Endothelial cell of umbilical vein (primary cell): ENCODE measurements at regions not wholly inside any gene's neighbourhood (a gene's known extent, or its start where the extent isn't known, plus 50 kb on each side); places are given as distances from the start of the nearest gene placed in this dataset.

Experiments used
- BruUV-seq: library from RNA; stranded (reverse); fragments of 400-500 nt; replicated peaks from 2 replicates; lab custom pipeline; 2021; lab: Mats Ljungman, UMichigan
- CTCF ChIA-PET: fragments of 300-600, 350-600 bp; sonication (Branson Sonifier 250); formaldehyde crosslinking; loops from one replicate; lab custom pipeline; 2021; ENCODE audit warnings: antibody characterized with exemption, inconsistent platforms; lab: Charles Lee
- POLR2A ChIA-PET: fragments of 300-600, 350-600 bp; sonication (Branson Sonifier 250); formaldehyde crosslinking; loops from one replicate; lab custom pipeline; 2021; ENCODE audit warnings: antibody characterized with exemption, inconsistent platforms; lab: Charles Lee
- DNase-seq: peaks from one replicate; pipeline ENCODE4 v3.0.0-alpha.2; 2011; ENCODE audit warnings: low read depth, low spot score
- FAIRE-seq: peaks from 2 replicates; lab custom pipeline; 2011; peaks lifted over from hg19 to GRCh38; lab: Jason Lieb, UNC
- H2AFZ ChIP-seq: 2 replicates; pipeline ENCODE4 v1.6.0; 2012; ENCODE audit warnings: low read depth, low read length, control low read depth, inconsistent platforms
- H3K27ac ChIP-seq: 2 replicates; pipeline ENCODE4 v1.5.1; 2011; ENCODE audit warnings: low read depth, mild to moderate bottlenecking, control low read depth, low read length, moderate library complexity; ENCODE audit not compliant: insufficient read depth
- H3K27me3 ChIP-seq, 2 experiments: 2 replicates each; pipeline versions ENCODE4 v1.6.0 to v1.6.1; 2011; ENCODE audit warnings: low read length in 2 of 2, mixed read lengths in 1 of 2; ENCODE audit not compliant: control insufficient read depth in 2 of 2, insufficient read depth in 2 of 2
- H3K36me3 ChIP-seq, 2 experiments: 2 replicates in 1 of 2; 3 replicates in 1 of 2; pipeline ENCODE4 v1.5.1; 2011; ENCODE audit warnings: low read length in 2 of 2, mild to moderate bottlenecking in 1 of 2, moderate library complexity in 1 of 2; ENCODE audit not compliant: control insufficient read depth in 2 of 2, insufficient read depth in 2 of 2; ENCODE audit errors: extremely low read depth in 1 of 2
- H3K4me1 ChIP-seq: 3 replicates; pipeline ENCODE4 v1.5.1; 2011; ENCODE audit warnings: mild to moderate bottlenecking, low read length; ENCODE audit not compliant: control insufficient read depth, insufficient read depth; ENCODE audit errors: extremely low read depth
- H3K4me2 ChIP-seq: 2 replicates; pipeline ENCODE4 v1.6.1; 2011; ENCODE audit warnings: low read length, control low read depth, mixed read lengths; ENCODE audit not compliant: insufficient read depth
- H3K4me3 ChIP-seq, 3 experiments: fragments of 200-600 bp in 1 of 3; sonication (generic), shearing (Covaris generic) in 1 of 3; replicated peaks in 1 of 3; 2 replicates each; pipeline ENCODE4 v1.5.1; 2011 to 2016; ENCODE audit warnings: control low read depth in 3 of 3, low read length in 3 of 3, mild to moderate bottlenecking in 2 of 3, inconsistent platforms in 1 of 3, low read depth in 1 of 3, moderate library complexity in 1 of 3; ENCODE audit not compliant: insufficient read depth in 1 of 3
- H3K79me2 ChIP-seq: 2 replicates; pipeline ENCODE4 v1.6.0; 2012; ENCODE audit warnings: low read length, inconsistent platforms; ENCODE audit not compliant: control insufficient read depth, insufficient read depth
- H3K9ac ChIP-seq: replicated peaks from 2 replicates; pipeline ENCODE3; 2011; ENCODE audit warnings: low read length, control low read depth; ENCODE audit not compliant: insufficient read depth; ENCODE audit errors: extremely low read depth
- H3K9me1 ChIP-seq: replicated peaks from 3 replicates; pipeline ENCODE4 v1.6.0; 2011; ENCODE audit warnings: mild to moderate bottlenecking, low read length; ENCODE audit not compliant: control insufficient read depth, insufficient read depth; ENCODE audit errors: extremely low read depth
- H3K9me3 ChIP-seq: replicated peaks from 2 replicates; pipeline ENCODE4 v1.5.1; 2012; ENCODE audit warnings: low read length, inconsistent platforms; ENCODE audit not compliant: control insufficient read depth, insufficient read depth
- H4K20me1 ChIP-seq: replicated peaks from 2 replicates; pipeline ENCODE3; 2011; ENCODE audit warnings: mild to moderate bottlenecking, low read length; ENCODE audit not compliant: control insufficient read depth, insufficient read depth; ENCODE audit errors: extremely low read depth
- CTCF ChIP-seq, 2 donors: IDR thresholded peaks; 1 replicate in 1 of 2; 2 replicates in 1 of 2; pipeline ENCODE4 v1.5.1; 2011; ENCODE audit warnings: low read length in 2 of 2, mild to moderate bottlenecking in 2 of 2, moderate library complexity in 2 of 2, control low read depth in 1 of 2, inconsistent platforms in 1 of 2, low read depth in 1 of 2; ENCODE audit not compliant: insufficient read depth in 1 of 2; ENCODE audit errors: extremely low read depth in 1 of 2
- EZH2 ChIP-seq: IDR thresholded peaks from 2 replicates; pipeline ENCODE4 v1.6.1; 2012; ENCODE audit warnings: borderline replicate concordance, low read depth, mild to moderate bottlenecking, moderate library complexity, low read length, inconsistent platforms; ENCODE audit not compliant: severe bottlenecking
- FOS ChIP-seq: IDR thresholded peaks from 2 replicates; pipeline ENCODE4 v1.6.1; 2011; ENCODE audit warnings: mild to moderate bottlenecking, low read length, moderate library complexity, borderline replicate concordance; ENCODE audit not compliant: insufficient read depth
- GATA2 ChIP-seq: IDR thresholded peaks from 2 replicates; pipeline ENCODE4 v1.7.0; 2011; ENCODE audit warnings: low read depth, mild to moderate bottlenecking, moderate library complexity, mixed read lengths, low read length; ENCODE audit not compliant: insufficient read length, insufficient read depth
- JUN ChIP-seq: IDR thresholded peaks from 2 replicates; pipeline ENCODE4 v1.6.1; 2011; ENCODE audit warnings: borderline replicate concordance, low read depth; ENCODE audit not compliant: insufficient read length, insufficient read depth
- MAX ChIP-seq: IDR thresholded peaks from 2 replicates; pipeline ENCODE4 v1.6.1; 2011; ENCODE audit not compliant: insufficient read depth, insufficient read length
- MYC ChIP-seq: IDR thresholded peaks from one replicate; pipeline ENCODE4 v1.6.1; 2011; ENCODE audit warnings: mild to moderate bottlenecking, low read depth, low read length
- POLR2A ChIP-seq: IDR thresholded peaks from 2 replicates; pipeline ENCODE4 v1.6.1; 2012; ENCODE audit warnings: low read depth, mild to moderate bottlenecking, control low read depth, low read length
- POLR2AphosphoS5 ChIP-seq: IDR thresholded peaks from 2 replicates; pipeline ENCODE4 v1.6.1; 2012; ENCODE audit warnings: low read depth, mild to moderate bottlenecking, control low read depth, low read length, moderate library complexity; ENCODE audit not compliant: insufficient read depth
- dilution Hi-C: fragments of 300-500 bp; cut with MboI; formaldehyde crosslinking; loops from one replicate; pipeline ENCODE4 v1.15.0; 2019; ENCODE audit warnings: low sequenced_read_pairs; ENCODE audit not compliant: extremely low pct_ligation_motif_present
- intact Hi-C: fragments of 100-400 bp; cut with micrococcal nuclease; formaldehyde crosslinking; loops from one replicate; pipeline ENCODE4 v1.10.0; 2022

- H3K9ac ChIP-seq: peak overlapping the region; percentile 46
- no peaks in the 10 kb centered on the region for H3K79me2 ChIP-seq
- H3K4me2 ChIP-seq: peak overlapping the region; percentile 51
- H3K27ac ChIP-seq: peak overlapping the region; percentile 91
- TF ChIP-seq MYC (no peak), POLR2A (no peak), GATA2 (no peak), FOS (no peak), MAX (no peak), JUN (no peak), CTCF (IDR thresholded peaks at IDR 0.05; ENCODE audit: extremely low read depth in 1 of 2, insufficient read depth in 1 of 2, low read depth in 1 of 2, low read length in 2 of 2) (no peak), POLR2AphosphoS5 (no peak), EZH2 (no peak)
- H3K9me3 ChIP-seq: no peaks in the 10 kb centered on the region
- H3K4me1 ChIP-seq: peaks cover 25% of the 10 kb centered on the region
- no peaks in the 10 kb centered on the region for H3K9me1 ChIP-seq
- DNase-seq (peak; percentile 85), FAIRE-seq (peak; percentile 92)
- no peaks in the 10 kb centered on the region for H3K27me3 ChIP-seq
- no TSS peak for BruUV-seq
- ChIA-PET POLR2A (no interaction called here), CTCF (no interaction called here)
- intact Hi-C loops: loop anchor here (1.0 to 10.0 kb wide), 3 partner anchors 109 to 749 kb away; no protein-coding TSS in a partner anchor
- dilution Hi-C loops: no loop called here
- H3K4me3 ChIP-seq: no peak overlapping the region
- peak overlapping the region; percentile 65 for H2AFZ ChIP-seq
- no peaks in the 10 kb centered on the region for H3K36me3 ChIP-seq
- no peaks in the 10 kb centered on the region for H4K20me1 ChIP-seq
Measured at GRCh38 chrX:39418254-39418704, 617.0 kb downstream of the MID1IP1 start.
